ENCODE measurements at regions not wholly inside any gene's neighbourhood (a gene's known extent, or its start where the extent isn't known, plus 50 kb on each side); places are given as distances from the start of the nearest gene placed in this dataset.

GRCh38 chr6:129778793-129779192 lies 68.8 kb upstream of the ARHGAP18 start:
- no peak for DNase-seq

- no peak for DNase-seq
Measured at GRCh38 chr6:129777371-129777770, 67.4 kb upstream of the ARHGAP18 start.

GRCh38 chr6:129776542-129777330 lies 66.8 kb upstream of the ARHGAP18 start:
- no peak for DNase-seq

GRCh38 chr6:129774697-129775447 lies 64.9 kb upstream of the ARHGAP18 start:
- peak; percentile 34 for DNase-seq

GRCh38 chr6:129773304-129773703 lies 63.3 kb upstream of the ARHGAP18 start:
- DNase-seq, result no peak

- no peak for DNase-seq
Measured at GRCh38 chr6:129771678-129772077, 61.7 kb upstream of the ARHGAP18 start.

- DNase-seq, result no peak
Measured at GRCh38 chr6:129767776-129768485, 58.0 kb upstream of the ARHGAP18 start.

GRCh38 chr6:129766959-129767728 lies 57.2 kb upstream of the ARHGAP18 start:
- peak; percentile 73 for DNase-seq

GRCh38 chr6:129764761-129765407 lies 54.9 kb upstream of the ARHGAP18 start:
- no peak for DNase-seq

GRCh38 chr6:129759796-129760605 lies 50.0 kb upstream of the ARHGAP18 start:
- DNase-seq, result no peak
